ENCODE measurements at regions not wholly inside any gene's neighbourhood (a gene's known extent, or its start where the extent isn't known, plus 50 kb on each side); places are given as distances from the start of the nearest gene placed in this dataset.

GRCh38 chr3:65182085-65182484, 494.3 kb upstream of the ADAMTS9 start:
- Histone ChIP-seq H3K27ac (no peak overlapping the region), H3K4me3 (no peak overlapping the region), H3K36me3 (no peaks in the 10 kb centered on the region), H3K9me3 (no peaks in the 10 kb centered on the region), H3K4me1 (peaks cover 4 to 15% (median 7%) of the 10 kb centered on the region in 4 donors), H3K27me3 (no peaks in the 10 kb centered on the region)
- 68 to 80% methylated on average over 3 to 4 of the region's 4 CpGs for WGBS, 2 donors (ENCODE audit: low coverage in 1 of 2)
- intact Hi-C loops (cut with DNase I; ENCODE audit: low total_unique reads): no loop called here
- in situ Hi-C loops (cut with MboI; ENCODE audit: low pct_ligation_motif_present in 1 of 4, low pct_unique_long_range_greater_than_20kb in 1 of 4, low sequenced_read_pairs in 3 of 4): no loop called here
- DNase-seq: no peak
- TF ChIP-seq EP300 (IDR thresholded peaks at IDR 0.05; ENCODE audit: low read depth) (no peak), CTCF (IDR thresholded peaks at IDR 0.05) (no peak), POLR2AphosphoS5 (IDR thresholded peaks at IDR 0.05) (no peak), POLR2A (IDR thresholded peaks at IDR 0.05) (no peak)

GRCh38 chr3:65181391-65181871, 493.6 kb upstream of the ADAMTS9 start:
- peak; percentile 25 for DNase-seq
- 23 to 33% methylated on average over 2 to 6 of the region's 6 CpGs for WGBS, 2 donors (ENCODE audit: low coverage in 1 of 2)
- no peak for TF ChIP-seq CTCF (IDR thresholded peaks at IDR 0.05)
- TF ChIP-seq POLR2A (IDR thresholded peaks at IDR 0.05): no peak
- TF ChIP-seq POLR2AphosphoS5 (IDR thresholded peaks at IDR 0.05): no peak
- TF ChIP-seq EP300 (IDR thresholded peaks at IDR 0.05; ENCODE audit: low read depth): no peak
- H3K36me3 ChIP-seq: no peaks in the 10 kb centered on the region
- peak overlapping the region; percentile 5 to 51 (median 42) for H3K27ac ChIP-seq
- intact Hi-C loops (cut with DNase I; ENCODE audit: low total_unique reads) (no loop called here), in situ Hi-C loops (cut with MboI; ENCODE audit: low pct_ligation_motif_present in 1 of 4, low pct_unique_long_range_greater_than_20kb in 1 of 4, low sequenced_read_pairs in 3 of 4) (no loop called here)
- H3K9me3 ChIP-seq: no peaks in the 10 kb centered on the region
- no peaks in the 10 kb centered on the region for H3K27me3 ChIP-seq
- no peak overlapping the region for H3K4me3 ChIP-seq
- H3K4me1 ChIP-seq: peaks cover 4 to 15% (median 7%) of the 10 kb centered on the region in 4 donors

GRCh38 chr3:65178703-65179102, 490.9 kb upstream of the ADAMTS9 start:
- DNase-seq: no peak
- TF ChIP-seq POLR2A (IDR thresholded peaks at IDR 0.05): no peak
- TF ChIP-seq CTCF (IDR thresholded peaks at IDR 0.05): no peak
- no peak for TF ChIP-seq EP300 (IDR thresholded peaks at IDR 0.05; ENCODE audit: low read depth)
- TF ChIP-seq POLR2AphosphoS5 (IDR thresholded peaks at IDR 0.05): no peak
- H3K4me3 ChIP-seq: no peak overlapping the region
- no peaks in the 10 kb centered on the region for H3K36me3 ChIP-seq
- no peaks in the 10 kb centered on the region for H3K27me3 ChIP-seq
- intact Hi-C loops (cut with DNase I; ENCODE audit: low total_unique reads) (no loop called here), in situ Hi-C loops (cut with MboI; ENCODE audit: low pct_ligation_motif_present in 1 of 4, low pct_unique_long_range_greater_than_20kb in 1 of 4, low sequenced_read_pairs in 3 of 4) (no loop called here)
- H3K9me3 ChIP-seq: no peaks in the 10 kb centered on the region
- WGBS, 2 donors (ENCODE audit: low coverage in 1 of 2): 70 to 80% methylated on average over 2 to 6 of the region's 6 CpGs
- H3K4me1 ChIP-seq: peaks cover 4 to 15% (median 7%) of the 10 kb centered on the region in 4 donors
- no peak overlapping the region for H3K27ac ChIP-seq

- Histone ChIP-seq H3K4me1 (peaks cover 4 to 15% (median 7%) of the 10 kb centered on the region in 4 donors), H3K9me3 (no peaks in the 10 kb centered on the region), H3K36me3 (no peaks in the 10 kb centered on the region), H3K4me3 (no peak overlapping the region), H3K27me3 (no peaks in the 10 kb centered on the region), H3K27ac (peak overlapping the region in 1 of 4 donors; percentile 4)
- intact Hi-C loops (cut with DNase I; ENCODE audit: low total_unique reads): no loop called here
- no peak for DNase-seq
- in situ Hi-C loops (cut with MboI; ENCODE audit: low pct_ligation_motif_present in 1 of 4, low pct_unique_long_range_greater_than_20kb in 1 of 4, low sequenced_read_pairs in 3 of 4): no loop called here
- TF ChIP-seq EP300 (IDR thresholded peaks at IDR 0.05; ENCODE audit: low read depth) (no peak), POLR2A (IDR thresholded peaks at IDR 0.05) (no peak), POLR2AphosphoS5 (IDR thresholded peaks at IDR 0.05) (no peak), CTCF (IDR thresholded peaks at IDR 0.05) (no peak)
- WGBS, 2 donors (ENCODE audit: low coverage in 1 of 2): 14 to 27% methylated on average over 1 of the region's 1 CpG
These were observed 490.2 kb upstream of the ADAMTS9 start for GRCh38 chr3:65177960-65178376.

All from transverse colon (tissue), 4 donors.